H1 (cell line): ENCODE measurements at regions not wholly inside any gene's neighbourhood (a gene's known extent, or its start where the extent isn't known, plus 50 kb on each side); places are given as distances from the start of the nearest gene placed in this dataset.

Experiments
- CTCF ChIA-PET: fragments of 300-600 bp; sonication (Branson Sonifier 250); formaldehyde crosslinking; loops from one replicate; lab custom pipeline; 2021; ENCODE audit not compliant: partially characterized antibody; lab: Charles Lee
- POLR2A ChIA-PET: fragments of 300-600 bp; sonication (Branson Sonifier 250); formaldehyde crosslinking; loops from one replicate; lab custom pipeline; 2021; ENCODE audit warnings: inconsistent platforms; ENCODE audit not compliant: partially characterized antibody; lab: Charles Lee
- DNase-seq, 2 experiments: peaks; one replicate each; pipeline versions ENCODE4 v3.0.0 to v3.0.0-alpha.2; 2010 to 2022; ENCODE audit warnings: low spot score in 2 of 2, low read depth in 1 of 2, mixed read lengths in 1 of 2
- FAIRE-seq: peaks from 2 replicates; lab custom pipeline; 2011; peaks lifted over from hg19 to GRCh38; lab: Jason Lieb, UNC
- H2AFZ ChIP-seq: 2 replicates; pipeline ENCODE4 v1.8.1; 2012; ENCODE audit warnings: low read length, inconsistent platforms
- H2AK5ac ChIP-seq: 2 replicates; pipeline ENCODE4 v1.6.1; 2013; ENCODE audit warnings: low read depth, low read length
- H2BK120ac ChIP-seq: replicated peaks from 2 replicates; pipeline ENCODE3; 2013; ENCODE audit warnings: low read depth, low read length, inconsistent platforms
- H2BK12ac ChIP-seq: 2 replicates; pipeline ENCODE4 v1.6.1; 2013; ENCODE audit warnings: low read depth, low read length
- H2BK15ac ChIP-seq: 2 replicates; pipeline ENCODE4 v1.6.1; 2013; ENCODE audit warnings: low read length
- H2BK20ac ChIP-seq: 2 replicates; pipeline ENCODE4 v1.6.1; 2013; ENCODE audit warnings: low read length
- H2BK5ac ChIP-seq: 2 replicates; pipeline ENCODE4 v1.6.1; 2013; ENCODE audit warnings: low read depth, low read length
- H3K14ac ChIP-seq: 2 replicates; pipeline ENCODE4 v1.6.1; 2013; ENCODE audit warnings: inconsistent platforms; ENCODE audit not compliant: insufficient read length
- H3K18ac ChIP-seq: 2 replicates; pipeline ENCODE4 v1.6.1; 2013; ENCODE audit warnings: low read length; ENCODE audit errors: extremely low read depth
- H3K23ac ChIP-seq: 2 replicates; pipeline ENCODE4 v1.6.1; 2013; ENCODE audit warnings: inconsistent platforms; ENCODE audit not compliant: insufficient read length
- H3K23me2 ChIP-seq: 2 replicates; pipeline ENCODE4 v1.6.1; 2013; ENCODE audit warnings: low read depth, low read length
- H3K27ac ChIP-seq: 2 replicates; pipeline ENCODE4 v1.6.1; 2011; ENCODE audit warnings: low read depth, low read length, inconsistent platforms
- H3K27me3 ChIP-seq, 4 experiments: replicated peaks in 1 of 4; 1 replicate in 1 of 4; 2 replicates in 3 of 4; pipeline versions ENCODE4 v1.6.1 to v1.8.1; 2011 to 2013; ENCODE audit warnings: low read length in 3 of 4, mild to moderate bottlenecking in 3 of 4, inconsistent platforms in 2 of 4, mixed read lengths in 2 of 4, moderate library complexity in 1 of 4; ENCODE audit not compliant: control insufficient read depth in 3 of 4, insufficient read depth in 3 of 4; ENCODE audit errors: extremely low read depth in 1 of 4
- H3K36me3 ChIP-seq, 4 experiments: 2 replicates each; pipeline versions ENCODE4 v1.6.1 to v1.8.1; 2011 to 2013; ENCODE audit warnings: mild to moderate bottlenecking in 4 of 4, low read length in 3 of 4, moderate library complexity in 2 of 4, control low read depth in 1 of 4, inconsistent platforms in 1 of 4; ENCODE audit not compliant: insufficient read depth in 4 of 4, control insufficient read depth in 2 of 4
- H3K4ac ChIP-seq: replicated peaks from 2 replicates; pipeline ENCODE3; 2013; ENCODE audit warnings: low read length, low read depth, mixed read lengths, inconsistent platforms; ENCODE audit not compliant: insufficient read length
- H3K4me1 ChIP-seq, 4 experiments: replicated peaks in 1 of 4; 1 replicate in 1 of 4; 2 replicates in 3 of 4; pipeline versions ENCODE4 v1.6.1 to v1.8.1; 2011 to 2013; ENCODE audit warnings: low read length in 3 of 4, inconsistent platforms in 2 of 4, mixed read lengths in 1 of 4; ENCODE audit not compliant: insufficient read depth in 4 of 4, control insufficient read depth in 3 of 4
- H3K4me2 ChIP-seq, 2 experiments: 2 replicates each; pipeline versions ENCODE4 v1.6.1 to v1.8.1; 2011 to 2013; ENCODE audit warnings: low read depth in 2 of 2, low read length in 2 of 2, control low read depth in 1 of 2, inconsistent platforms in 1 of 2, mild to moderate bottlenecking in 1 of 2; ENCODE audit not compliant: insufficient read depth in 1 of 2
- H3K4me3 ChIP-seq, 4 experiments: fragments of 200-600, 300-600 bp in 1 of 4; sonication (generic), shearing (Covaris generic), sonication (Bioruptor Twin) in 1 of 4; 2 replicates each; pipeline versions ENCODE4 v1.5.1 to v1.8.1; 2011 to 2016; ENCODE audit warnings: low read length in 4 of 4, low read depth in 3 of 4, control low read depth in 2 of 4, inconsistent platforms in 2 of 4, mild to moderate bottlenecking in 2 of 4, mixed read lengths in 1 of 4, moderate library complexity in 1 of 4; ENCODE audit not compliant: insufficient read depth in 2 of 4; ENCODE audit errors: extremely low read depth in 1 of 4
- H3K56ac ChIP-seq: replicated peaks from 2 replicates; pipeline ENCODE3; 2013; ENCODE audit warnings: low read depth, mild to moderate bottlenecking, mixed read lengths, low read length, inconsistent platforms; ENCODE audit not compliant: insufficient read length
- H3K79me1 ChIP-seq: 2 replicates; pipeline ENCODE4 v1.6.1; 2013; ENCODE audit warnings: low read depth, low read length, control low read depth
- H3K79me2 ChIP-seq, 2 experiments: 2 replicates each; pipeline versions ENCODE4 v1.6.1 to v1.8.1; 2012 to 2013; ENCODE audit warnings: low read length in 2 of 2, mild to moderate bottlenecking in 2 of 2, inconsistent platforms in 1 of 2; ENCODE audit not compliant: insufficient read depth in 2 of 2, control insufficient read depth in 1 of 2
- H3K9ac ChIP-seq, 4 experiments: replicated peaks in 1 of 4; 1 replicate in 1 of 4; 2 replicates in 3 of 4; pipeline versions ENCODE4 v1.6.1 to v1.8.1; 2011 to 2013; ENCODE audit warnings: low read depth in 3 of 4, low read length in 3 of 4, control low read depth in 2 of 4, mild to moderate bottlenecking in 2 of 4, moderate library complexity in 2 of 4, inconsistent platforms in 1 of 4; ENCODE audit errors: extremely low read depth in 1 of 4
- H3K9me3 ChIP-seq, 2 experiments: 2 replicates each; pipeline versions ENCODE4 v1.6.1 to v1.8.1; 2012 to 2013; ENCODE audit warnings: mild to moderate bottlenecking in 2 of 2, moderate library complexity in 2 of 2, control low read depth in 1 of 2, inconsistent platforms in 1 of 2, low read depth in 1 of 2, low read length in 1 of 2, mixed read lengths in 1 of 2; ENCODE audit not compliant: insufficient read depth in 2 of 2
- H4K20me1 ChIP-seq, 2 experiments: replicated peaks in 1 of 2; 2 replicates each; pipeline versions ENCODE3 to v1.8.1; 2011 to 2013; ENCODE audit warnings: inconsistent platforms in 2 of 2, low read length in 2 of 2, mild to moderate bottlenecking in 1 of 2; ENCODE audit not compliant: insufficient read depth in 2 of 2, control insufficient read depth in 1 of 2
- H4K5ac ChIP-seq: 2 replicates; pipeline ENCODE4 v1.6.1; 2013; ENCODE audit warnings: low read length, low read depth, mixed read lengths, inconsistent platforms; ENCODE audit not compliant: insufficient read length
- H4K8ac ChIP-seq: 2 replicates; pipeline ENCODE4 v1.8.0; 2013; ENCODE audit warnings: mild to moderate bottlenecking, moderate library complexity, low read length, inconsistent platforms; ENCODE audit not compliant: insufficient read depth; ENCODE audit errors: extremely low read depth
- H4K91ac ChIP-seq: replicated peaks from 2 replicates; pipeline ENCODE3; 2013; ENCODE audit warnings: low read length, mixed read lengths, inconsistent platforms; ENCODE audit not compliant: insufficient read length
- BRCA1 ChIP-seq: IDR thresholded peaks from 2 replicates; pipeline ENCODE4 v1.6.1; 2012; ENCODE audit warnings: low read depth, low read length, improper control_type of control experiment
- CEBPB ChIP-seq: IDR thresholded peaks from 2 replicates; pipeline ENCODE4 v1.6.1; 2012; ENCODE audit warnings: low read depth, low read length
- CREB1 ChIP-seq: IDR thresholded peaks from 2 replicates; pipeline ENCODE4 v1.6.1; 2012; ENCODE audit warnings: inconsistent platforms
- JUND ChIP-seq: IDR thresholded peaks from 2 replicates; pipeline ENCODE4 v1.6.1; 2011; ENCODE audit warnings: mild to moderate bottlenecking, improper control_type of control experiment, low read length
- RBBP5 ChIP-seq: IDR thresholded peaks from 2 replicates; pipeline ENCODE4 v1.7.1; 2012; ENCODE audit warnings: low read depth, mild to moderate bottlenecking, inconsistent platforms, low read length, moderate library complexity, borderline replicate concordance
- RXRA ChIP-seq: IDR thresholded peaks from 2 replicates; pipeline ENCODE4 v1.6.1; 2011; ENCODE audit warnings: low read depth, mild to moderate bottlenecking, low read length, moderate library complexity; ENCODE audit not compliant: insufficient read depth
- SP4 ChIP-seq: IDR thresholded peaks from 2 replicates; pipeline ENCODE4 v1.6.1; 2012; ENCODE audit warnings: low read length, inconsistent platforms
- SUZ12 ChIP-seq: fragments of 200-600 bp; sonication (generic); IDR thresholded peaks from 2 replicates; pipeline ENCODE4 v1.6.1; 2012; ENCODE audit warnings: mild to moderate bottlenecking, inconsistent platforms, low read length, moderate library complexity, mixed read lengths
- TAF7 ChIP-seq: optimal IDR thresholded peaks from 2 replicates; pipeline ENCODE3; 2011; ENCODE audit warnings: low read depth, mild to moderate bottlenecking, inconsistent platforms, low read length, moderate library complexity, borderline replicate concordance
- ZNF274 ChIP-seq: IDR thresholded peaks from 2 replicates; pipeline ENCODE4 v1.7.0; 2012; ENCODE audit warnings: low read length, borderline replicate concordance; ENCODE audit errors: extremely low read depth
- WGBS, 2 experiments: shearing (Covaris generic) in 1 of 2; methylation state at CpG; one replicate each; pipeline versions ENCODE4 v1.1.6 to v1.1.7; 2013 to 2015; ENCODE audit warnings: low lambda C conversion rate in 2 of 2, mixed read lengths in 2 of 2, inconsistent platforms in 1 of 2, low coverage in 1 of 2, missing lambda C conversion rate in 1 of 2; ENCODE audit not compliant: insufficient replicate concordance in 2 of 2, insufficient coverage in 1 of 2, insufficient read length in 1 of 2; ENCODE audit errors: extremely low coverage in 1 of 2, missing lambda C conversion rate in 1 of 2; 5-methylcytosine and 5-hydroxymethylcytosine counted together
- TF ChIP-seq, protein P1 (sequence below): IDR thresholded peaks from 2 replicates; pipeline ENCODE4 v1.6.1; 2012; ENCODE audit warnings: inconsistent platforms

DNA sequence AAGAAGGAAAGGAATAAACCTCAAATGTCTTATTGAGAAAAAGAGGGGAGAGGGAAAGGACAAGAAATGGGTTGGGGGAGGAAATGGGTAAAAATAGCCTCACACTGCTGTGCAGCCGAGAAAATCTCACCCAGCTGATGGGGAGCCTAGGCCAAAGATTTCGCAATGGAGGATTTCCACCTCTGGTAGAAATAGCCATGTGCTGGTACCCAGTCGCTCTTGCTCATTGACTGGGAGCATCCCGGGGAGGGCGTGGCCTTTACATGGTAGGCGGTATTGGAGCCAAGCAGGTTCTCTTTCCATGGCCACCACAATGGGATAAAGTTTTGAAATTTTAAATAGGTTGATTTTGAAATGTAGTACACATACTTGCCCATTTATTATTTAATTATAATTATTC lies 255.1 kb upstream of the LDB2 start:
- H4K8ac ChIP-seq, result no peak overlapping the region
- H2AFZ ChIP-seq, result no peak overlapping the region
- H3K79me1 ChIP-seq, result no peaks in the 10 kb centered on the region
- H3K18ac ChIP-seq, result no peak overlapping the region
- no peaks in the 10 kb centered on the region for H3K9me3 ChIP-seq
- H4K5ac ChIP-seq, result no peak overlapping the region
- FAIRE-seq (no peak), DNase-seq (no peak)
- peaks cover 0 to 5% (median 0%) of the 10 kb centered on the region in 4 experiments; a peak in 2 of 7 replicates for H3K4me1 ChIP-seq
- no peaks in the 10 kb centered on the region for H4K20me1 ChIP-seq
- H2BK12ac ChIP-seq, result no peak overlapping the region
- WGBS, 2 experiments, result 79% methylated on average over 6 of the region's 6 CpGs; no CpG with 5 or more reads in 1 of the 2 experiments
- H3K36me3 ChIP-seq, result no peaks in the 10 kb centered on the region
- no peak overlapping the region for H3K56ac ChIP-seq
- H2BK15ac ChIP-seq, result no peak overlapping the region
- no peaks in the 10 kb centered on the region for H3K79me2 ChIP-seq
- H3K23me2 ChIP-seq, result no peaks in the 10 kb centered on the region
- no peak overlapping the region for H3K4ac ChIP-seq
- ChIA-PET CTCF (no interaction called here), POLR2A (no interaction called here)
- no peak overlapping the region for H3K4me2 ChIP-seq
- H2BK120ac ChIP-seq, result no peak overlapping the region
- no peak overlapping the region for H2BK5ac ChIP-seq
- H3K4me3 ChIP-seq, result no peak overlapping the region
- no peak overlapping the region for H2BK20ac ChIP-seq
- H4K91ac ChIP-seq, result no peak overlapping the region
- no peak overlapping the region for H2AK5ac ChIP-seq
- TF ChIP-seq SUZ12, result no peak
- TF ChIP-seq ZNF274, result no peak
- TF ChIP-seq TAF7, result no peak
- TF ChIP-seq RXRA, result no peak
- TF ChIP-seq RBBP5, result no peak
- TF ChIP-seq JUND, result no peak
- peak; percentile 97 for TF ChIP-seq CEBPB
- no peak for TF ChIP-seq CREB1
- TF ChIP-seq, protein P1, sequence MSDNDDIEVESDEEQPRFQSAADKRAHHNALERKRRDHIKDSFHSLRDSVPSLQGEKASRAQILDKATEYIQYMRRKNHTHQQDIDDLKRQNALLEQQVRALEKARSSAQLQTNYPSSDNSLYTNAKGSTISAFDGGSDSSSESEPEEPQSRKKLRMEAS, result 0 out of 2 replicates have a peak, but pooled peaks have one; percentile 31
- no peak for TF ChIP-seq SP4
- no peak for TF ChIP-seq BRCA1
- TF ChIP-seq, all 59 proteins: peak for 2
- no peak overlapping the region for H3K23ac ChIP-seq
- no peaks in the 10 kb centered on the region for H3K27me3 ChIP-seq
- H3K27ac ChIP-seq, result no peak overlapping the region
- H3K14ac ChIP-seq, result no peak overlapping the region
- H3K9ac ChIP-seq, result no peak overlapping the region
